Astrocyte (in vitro differentiated cells and primary cell): ENCODE measurements at regions not wholly inside any gene's neighbourhood (a gene's known extent, or its start where the extent isn't known, plus 50 kb on each side); places are given as distances from the start of the nearest gene placed in this dataset.

Source experiments
- DNase-seq: peaks from one replicate; pipeline ENCODE4 v3.0.0-alpha.2; 2010; ENCODE audit warnings: low read depth
- FAIRE-seq: peaks from 2 replicates; lab custom pipeline; 2011; peaks lifted over from hg19 to GRCh38; lab: Jason Lieb, UNC
- H2AFZ ChIP-seq: 2 replicates; pipeline ENCODE4 v1.6.0; 2012; ENCODE audit warnings: low read depth, low read length, inconsistent platforms
- H3K27ac ChIP-seq: 2 replicates; pipeline ENCODE4 v1.5.1; 2011; ENCODE audit warnings: low read depth, low read length, inconsistent platforms
- H3K27me3 ChIP-seq: 2 replicates; pipeline ENCODE4 v1.6.0; 2011; ENCODE audit warnings: low read length, inconsistent platforms; ENCODE audit not compliant: insufficient read depth
- H3K36me3 ChIP-seq: 2 replicates; pipeline ENCODE4 v1.5.1; 2011; ENCODE audit warnings: low read length, inconsistent platforms; ENCODE audit not compliant: insufficient read depth
- H3K4me1 ChIP-seq: 2 replicates; pipeline ENCODE4 v1.5.1; 2011; ENCODE audit warnings: low read length, inconsistent platforms; ENCODE audit not compliant: insufficient read depth
- H3K4me2 ChIP-seq: 2 replicates; pipeline ENCODE4 v1.6.0; 2012; ENCODE audit warnings: low read length, inconsistent platforms
- H3K4me3 ChIP-seq: 2 replicates; pipeline ENCODE4 v1.5.1; 2011; ENCODE audit warnings: low read depth, mild to moderate bottlenecking, low read length, inconsistent platforms; ENCODE audit not compliant: insufficient read depth
- H3K79me2 ChIP-seq: 2 replicates; pipeline ENCODE4 v1.6.0; 2012; ENCODE audit warnings: mild to moderate bottlenecking, low read length, inconsistent platforms; ENCODE audit not compliant: insufficient read depth
- H3K9ac ChIP-seq: 2 replicates; pipeline ENCODE4 v1.6.0; 2012; ENCODE audit warnings: mild to moderate bottlenecking, low read length, inconsistent platforms
- H3K9me3 ChIP-seq: 2 replicates; pipeline ENCODE4 v1.5.1; 2012; ENCODE audit warnings: low read depth, mild to moderate bottlenecking, low read length, inconsistent platforms; ENCODE audit not compliant: insufficient read depth
- H4K20me1 ChIP-seq: 2 replicates; pipeline ENCODE4 v1.6.0; 2012; ENCODE audit warnings: low read length, inconsistent platforms; ENCODE audit not compliant: insufficient read depth
- H3K27ac Mint-ChIP-seq: one replicate; pipeline ENCODE4 v1.8.0; 2021; ENCODE audit warnings: mild to moderate bottlenecking, mixed read lengths; ENCODE audit not compliant: unreplicated experiment
- H3K27me3 Mint-ChIP-seq: one replicate; pipeline ENCODE4 v1.8.0; 2021; ENCODE audit warnings: low read depth, mixed read lengths; ENCODE audit not compliant: unreplicated experiment
- H3K36me3 Mint-ChIP-seq: one replicate; pipeline ENCODE4 v1.8.0; 2021; ENCODE audit warnings: low read depth, mixed read lengths; ENCODE audit not compliant: unreplicated experiment
- H3K4me1 Mint-ChIP-seq: one replicate; pipeline ENCODE4 v1.8.0; 2021; ENCODE audit warnings: low read depth, mixed read lengths; ENCODE audit not compliant: unreplicated experiment
- H3K4me3 Mint-ChIP-seq: one replicate; pipeline ENCODE4 v1.8.0; 2021; ENCODE audit warnings: mild to moderate bottlenecking, moderate library complexity, mixed read lengths; ENCODE audit not compliant: unreplicated experiment
- H3K9me3 Mint-ChIP-seq: one replicate; pipeline ENCODE4 v1.8.0; 2021; ENCODE audit warnings: mild to moderate bottlenecking, mixed read lengths; ENCODE audit not compliant: unreplicated experiment
- CTCF ChIP-seq: IDR thresholded peaks from 2 replicates; pipeline ENCODE4 v1.5.1; 2011; ENCODE audit warnings: low read depth, mild to moderate bottlenecking, inconsistent platforms, low read length, moderate library complexity; ENCODE audit not compliant: insufficient read depth
- EZH2 ChIP-seq: IDR thresholded peaks from 2 replicates; pipeline ENCODE4 v1.6.1; 2012; ENCODE audit warnings: mild to moderate bottlenecking, low read length, inconsistent platforms; ENCODE audit not compliant: insufficient read depth

- Mint-ChIP-seq H3K4me1 (peaks cover 3% of the 10 kb centered on the region), H3K4me3 (no peak overlapping the region), H3K36me3 (no peaks in the 10 kb centered on the region), H3K27ac (no peak overlapping the region), H3K27me3 (no peaks in the 10 kb centered on the region), H3K9me3 (no peaks in the 10 kb centered on the region)
- TF ChIP-seq EZH2 (no peak), CTCF (no peak)
- FAIRE-seq (no peak), DNase-seq (no peak)
- no peaks in the 10 kb centered on the region for H3K4me1 ChIP-seq
- H2AFZ ChIP-seq: no peak overlapping the region
- H3K4me2 ChIP-seq: no peak overlapping the region
- no peaks in the 10 kb centered on the region for H3K79me2 ChIP-seq
- no peaks in the 10 kb centered on the region for H4K20me1 ChIP-seq
- no peaks in the 10 kb centered on the region for H3K9me3 ChIP-seq
- peaks cover 4% of the 10 kb centered on the region for H3K27me3 ChIP-seq
- H3K27ac ChIP-seq: no peak overlapping the region
- H3K9ac ChIP-seq: no peak overlapping the region
- no peaks in the 10 kb centered on the region for H3K36me3 ChIP-seq
- no peak overlapping the region for H3K4me3 ChIP-seq
Measured at GRCh38 chr6:53717566-53717965, 52.0 kb upstream of the KLHL31 start.

- Histone ChIP-seq H4K20me1 (no peaks in the 10 kb centered on the region), H3K9ac (no peak overlapping the region), H3K4me1 (no peaks in the 10 kb centered on the region), H2AFZ (no peak overlapping the region), H3K4me3 (no peak overlapping the region), H3K27ac (no peak overlapping the region), H3K9me3 (no peaks in the 10 kb centered on the region), H3K36me3 (no peaks in the 10 kb centered on the region), H3K27me3 (peaks cover 5% of the 10 kb centered on the region), H3K4me2 (no peak overlapping the region), H3K79me2 (no peaks in the 10 kb centered on the region)
- DNase-seq: no peak
- no peak overlapping the region for H3K27ac Mint-ChIP-seq
- peaks cover 6% of the 10 kb centered on the region for H3K27me3 Mint-ChIP-seq
- H3K36me3 Mint-ChIP-seq: no peaks in the 10 kb centered on the region
- no peak for FAIRE-seq
- no peak for TF ChIP-seq CTCF
- TF ChIP-seq EZH2: no peak
- H3K4me1 Mint-ChIP-seq: peaks cover 3% of the 10 kb centered on the region
- H3K9me3 Mint-ChIP-seq: no peaks in the 10 kb centered on the region
- H3K4me3 Mint-ChIP-seq: no peak overlapping the region
Measured at GRCh38 chr6:53715434-53715833, 49.9 kb upstream of the KLHL31 start.
